ENCODE measurements at regions not wholly inside any gene's neighbourhood (a gene's known extent, or its start where the extent isn't known, plus 50 kb on each side); places are given as distances from the start of the nearest gene placed in this dataset.

GRCh38 chr1:79920960-79921669 lies 914.6 kb upstream of the ADGRL4 start:
- Mint-ChIP-seq H3K36me3 (ENCODE audit: low read depth) (peaks cover 5% of the 10 kb centered on the region), H3K9me3 (peaks cover 35% of the 10 kb centered on the region), H3K4me3 (no peak overlapping the region), H3K4me1 (no peaks in the 10 kb centered on the region), H3K27me3 (ENCODE audit: insufficient read depth) (no peaks in the 10 kb centered on the region), H3K27ac (no peak overlapping the region)
- Histone ChIP-seq H3K27ac (ENCODE audit: low read depth, low read length) (no peak overlapping the region), H3K27me3 (ENCODE audit: control insufficient read depth, insufficient read depth, low read length, poor library complexity, severe bottlenecking) (no peaks in the 10 kb centered on the region), H3K4me3 (ENCODE audit: low read length) (no peak overlapping the region), H3K9me3 (ENCODE audit: control insufficient read depth, low read length) (peaks cover 33% of the 10 kb centered on the region), H3K9ac (ENCODE audit: extremely low read depth, low read length, poor library complexity, severe bottlenecking) (no peak overlapping the region), H3K36me3 (ENCODE audit: control insufficient read depth, insufficient read depth, low read length) (no peaks in the 10 kb centered on the region), H3K4me1 (ENCODE audit: control insufficient read depth, insufficient read depth, low read length) (no peaks in the 10 kb centered on the region)
- no peak for DNase-seq
- TF ChIP-seq CTCF (conservative IDR thresholded peaks at IDR 0.05) = no peak
- 100% methylated on average over 1 of the region's 1 CpG; no CpG with 5 or more reads in 1 of the 2 experiments for WGBS, 2 experiments (ENCODE audit: insufficient coverage in 1 of 2, insufficient read length in 1 of 2)

DNA sequence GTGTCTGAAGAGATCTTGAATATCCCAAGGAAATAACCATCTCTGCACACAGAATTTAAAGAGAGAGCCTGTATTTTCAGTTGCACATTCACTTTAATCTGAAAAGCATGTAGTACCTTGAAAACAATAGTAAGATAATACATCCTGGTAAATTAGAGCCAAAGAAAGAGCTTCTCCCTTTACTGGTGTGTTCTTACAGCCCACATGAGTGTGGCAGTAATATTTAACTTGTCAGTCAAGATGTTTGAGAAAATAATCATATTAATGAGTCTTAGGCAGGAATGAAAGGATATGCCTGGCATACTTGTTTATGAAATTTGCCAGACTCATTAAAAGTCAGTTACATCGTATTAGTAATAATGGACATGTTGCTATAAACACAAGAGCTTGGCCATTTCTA lies 908.4 kb upstream of the ADGRL4 start:
- TF ChIP-seq CTCF (conservative IDR thresholded peaks at IDR 0.05) = no peak
- Histone ChIP-seq H3K27me3 (ENCODE audit: control insufficient read depth, insufficient read depth, low read length, poor library complexity, severe bottlenecking) (no peaks in the 10 kb centered on the region), H3K4me1 (ENCODE audit: control insufficient read depth, insufficient read depth, low read length) (no peaks in the 10 kb centered on the region), H3K9me3 (ENCODE audit: control insufficient read depth, low read length) (peaks cover 9% of the 10 kb centered on the region), H3K27ac (ENCODE audit: low read depth, low read length) (no peak overlapping the region), H3K36me3 (ENCODE audit: control insufficient read depth, insufficient read depth, low read length) (no peaks in the 10 kb centered on the region), H3K4me3 (ENCODE audit: low read length) (no peak overlapping the region), H3K9ac (ENCODE audit: extremely low read depth, low read length, poor library complexity, severe bottlenecking) (no peak overlapping the region)
- DNase-seq = no peak
- H3K4me3 Mint-ChIP-seq = no peak overlapping the region
- H3K4me1 Mint-ChIP-seq = no peaks in the 10 kb centered on the region
- H3K9me3 Mint-ChIP-seq = peaks cover 9% of the 10 kb centered on the region
- no peaks in the 10 kb centered on the region for H3K27me3 Mint-ChIP-seq (ENCODE audit: insufficient read depth)
- WGBS, 2 experiments (ENCODE audit: insufficient coverage in 1 of 2, insufficient read length in 1 of 2) = 100% methylated on average over 1 of the region's 1 CpG; no CpG with 5 or more reads in 1 of the 2 experiments
- no peak overlapping the region for H3K27ac Mint-ChIP-seq
- H3K36me3 Mint-ChIP-seq (ENCODE audit: low read depth) = no peaks in the 10 kb centered on the region

DNA sequence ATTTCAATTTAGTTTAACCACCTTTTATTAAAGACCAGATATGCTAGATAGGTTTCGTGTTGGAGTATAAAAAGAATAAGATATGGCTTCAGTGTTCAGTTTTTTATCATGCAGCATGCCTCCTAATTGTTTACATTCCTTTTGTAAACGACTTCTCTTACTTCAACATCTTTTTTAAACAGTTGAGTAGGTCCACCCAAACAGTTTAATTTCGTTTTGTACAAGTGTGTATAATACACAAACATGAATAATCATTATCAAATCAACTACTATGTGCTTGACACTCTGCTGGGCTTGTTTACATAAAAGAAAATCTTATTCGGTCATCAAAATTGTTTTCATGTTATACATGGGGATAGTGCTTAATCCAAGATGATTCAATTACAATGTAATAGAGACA lies 906.3 kb upstream of the ADGRL4 start:
- peaks cover 9% of the 10 kb centered on the region for H3K9me3 Mint-ChIP-seq
- Histone ChIP-seq H3K9me3 (ENCODE audit: control insufficient read depth, low read length) (peaks cover 9% of the 10 kb centered on the region), H3K27me3 (ENCODE audit: control insufficient read depth, insufficient read depth, low read length, poor library complexity, severe bottlenecking) (no peaks in the 10 kb centered on the region), H3K36me3 (ENCODE audit: control insufficient read depth, insufficient read depth, low read length) (no peaks in the 10 kb centered on the region), H3K4me3 (ENCODE audit: low read length) (no peak overlapping the region), H3K4me1 (ENCODE audit: control insufficient read depth, insufficient read depth, low read length) (no peaks in the 10 kb centered on the region), H3K9ac (ENCODE audit: extremely low read depth, low read length, poor library complexity, severe bottlenecking) (no peak overlapping the region), H3K27ac (ENCODE audit: low read depth, low read length) (no peak overlapping the region)
- TF ChIP-seq CTCF (conservative IDR thresholded peaks at IDR 0.05) = no peak
- H3K36me3 Mint-ChIP-seq (ENCODE audit: low read depth) = no peaks in the 10 kb centered on the region
- H3K4me1 Mint-ChIP-seq = no peaks in the 10 kb centered on the region
- no peaks in the 10 kb centered on the region for H3K27me3 Mint-ChIP-seq (ENCODE audit: insufficient read depth)
- H3K27ac Mint-ChIP-seq = no peak overlapping the region
- 89 to 90% methylated on average over 2 to 4 of the region's 4 CpGs for WGBS, 2 experiments (ENCODE audit: insufficient coverage in 1 of 2, insufficient read length in 1 of 2)
- DNase-seq = no peak
- H3K4me3 Mint-ChIP-seq = no peak overlapping the region

Data from endodermal cell (in vitro differentiated cells).